Endothelial cell (in vitro differentiated cells): ENCODE measurements at regions not wholly inside any gene's neighbourhood (a gene's known extent, or its start where the extent isn't known, plus 50 kb on each side); places are given as distances from the start of the nearest gene placed in this dataset.

Source experiments
- DNase-seq: peaks from one replicate; pipeline ENCODE4 v3.0.0; 2021; ENCODE audit warnings: low spot score
- H3K27ac Mint-ChIP-seq: one replicate; pipeline ENCODE4 v1.8.0; 2021; ENCODE audit warnings: mixed read lengths, inconsistent platforms; ENCODE audit not compliant: unreplicated experiment
- H3K27me3 Mint-ChIP-seq: one replicate; pipeline ENCODE4 v1.8.0; 2021; ENCODE audit warnings: mild to moderate bottlenecking, moderate library complexity, mixed read lengths, inconsistent platforms; ENCODE audit not compliant: unreplicated experiment
- H3K36me3 Mint-ChIP-seq: one replicate; pipeline ENCODE4 v1.8.0; 2021; ENCODE audit warnings: mild to moderate bottlenecking, low read depth, mixed read lengths, inconsistent platforms; ENCODE audit not compliant: unreplicated experiment
- H3K4me1 Mint-ChIP-seq: one replicate; pipeline ENCODE4 v1.8.0; 2021; ENCODE audit warnings: mild to moderate bottlenecking, mixed read lengths, inconsistent platforms; ENCODE audit not compliant: unreplicated experiment
- H3K4me3 Mint-ChIP-seq: one replicate; pipeline ENCODE4 v1.8.0; 2021; ENCODE audit warnings: mild to moderate bottlenecking, mixed read lengths, inconsistent platforms; ENCODE audit not compliant: unreplicated experiment
- H3K9me3 Mint-ChIP-seq: one replicate; pipeline ENCODE4 v1.8.0; 2021; ENCODE audit warnings: mixed read lengths, inconsistent platforms; ENCODE audit not compliant: unreplicated experiment
- CTCF ChIP-seq: fragments of 200-600 bp; sonication (generic); IDR thresholded peaks from one replicate; pipeline ENCODE4 v1.5.0; 2021; ENCODE audit warnings: antibody characterized with exemption; ENCODE audit not compliant: unreplicated experiment

- Mint-ChIP-seq H3K9me3 (no peaks in the 10 kb centered on the region), H3K4me3 (no peak overlapping the region)
Measured at GRCh38 chr9:116051528-116051927, 102.1 kb upstream of the PAPPA start.

GRCh38 chr9:116055536-116055935 lies 98.1 kb upstream of the PAPPA start:
- Mint-ChIP-seq H3K9me3 (no peaks in the 10 kb centered on the region), H3K27ac (no peak overlapping the region), H3K36me3 (no peaks in the 10 kb centered on the region), H3K27me3 (peaks cover 1% of the 10 kb centered on the region), H3K4me1 (no peaks in the 10 kb centered on the region), H3K4me3 (no peak overlapping the region)
- DNase-seq: no peak
- no peak for TF ChIP-seq CTCF

More at GRCh38 chr9:116051528-116051927, 102.1 kb upstream of the PAPPA start:
- Mint-ChIP-seq H3K36me3 (no peaks in the 10 kb centered on the region), H3K4me1 (no peaks in the 10 kb centered on the region), H3K27ac (no peak overlapping the region), H3K27me3 (no peaks in the 10 kb centered on the region)
- no peak for DNase-seq
- TF ChIP-seq CTCF: peak; percentile 12

GRCh38 chr9:116057371-116057770 lies 96.2 kb upstream of the PAPPA start:
- Mint-ChIP-seq H3K27ac (no peak overlapping the region), H3K36me3 (no peaks in the 10 kb centered on the region), H3K4me3 (no peak overlapping the region), H3K9me3 (no peaks in the 10 kb centered on the region), H3K4me1 (no peaks in the 10 kb centered on the region), H3K27me3 (peaks cover 1% of the 10 kb centered on the region)
- DNase-seq: no peak
- TF ChIP-seq CTCF: no peak

- H3K9me3 Mint-ChIP-seq: no peaks in the 10 kb centered on the region
Measured at GRCh38 chr9:116058421-116058820, 95.2 kb upstream of the PAPPA start.

GRCh38 chr9:116059466-116059865 lies 94.1 kb upstream of the PAPPA start:
- Mint-ChIP-seq H3K4me3 (no peak overlapping the region), H3K27ac (no peak overlapping the region), H3K9me3 (no peaks in the 10 kb centered on the region), H3K4me1 (no peaks in the 10 kb centered on the region), H3K36me3 (no peaks in the 10 kb centered on the region), H3K27me3 (peaks cover 1% of the 10 kb centered on the region)
- no peak for TF ChIP-seq CTCF
- DNase-seq: no peak

More at GRCh38 chr9:116058421-116058820, 95.2 kb upstream of the PAPPA start:
- Mint-ChIP-seq H3K4me1 (no peaks in the 10 kb centered on the region), H3K4me3 (no peak overlapping the region), H3K27me3 (peaks cover 1% of the 10 kb centered on the region), H3K27ac (no peak overlapping the region), H3K36me3 (no peaks in the 10 kb centered on the region)
- DNase-seq: no peak
- no peak for TF ChIP-seq CTCF
